K562 (cell line): ENCODE measurements at regions not wholly inside any gene's neighbourhood (a gene's known extent, or its start where the extent isn't known, plus 50 kb on each side); places are given as distances from the start of the nearest gene placed in this dataset.

ENCODE experiments used
- CHD7 ChIP-seq: fragments of 200-600 bp; sonication (generic); IDR thresholded peaks from one replicate; pipeline ENCODE4 v1.6.1; 2012; ENCODE audit warnings: mild to moderate bottlenecking, low read depth, low read length, inconsistent platforms
- CREB3 ChIP-seq: fragments of 450-650 bp; conservative IDR thresholded peaks from 2 replicates; pipeline ENCODE4 v1.6.1; 2016; ENCODE audit warnings: missing genetic modification characterization, low read depth, mild to moderate bottlenecking, missing compliant biosample characterization, moderate library complexity
- E2F8 ChIP-seq: fragments of 450-650 bp; IDR thresholded peaks from 2 replicates; pipeline ENCODE4 v1.7.1; 2018; ENCODE audit warnings: mild to moderate bottlenecking, low read depth; ENCODE audit not compliant: partially characterized antibody
- EP300 ChIP-seq: IDR thresholded peaks from 2 replicates; pipeline ENCODE4 v1.6.1; 2012; ENCODE audit warnings: low read length, improper control_type of control experiment
- HIVEP1 ChIP-seq: fragments of 250-450 bp; sonication (Bioruptor Pico); IDR thresholded peaks from 2 replicates; pipeline ENCODE4 v1.4.0; 2020; ENCODE audit warnings: mild to moderate bottlenecking
- NFE2 ChIP-seq: IDR thresholded peaks from 2 replicates; pipeline ENCODE4 v1.6.1; 2014; ENCODE audit warnings: antibody characterized with exemption, low read depth
- NR2C2 ChIP-seq, 2 experiments: fragments of 200-800 bp in 1 of 2; sonication (Bioruptor generic) in 1 of 2; sonication (generic) in 1 of 2; formaldehyde crosslinking in 1 of 2; IDR thresholded peaks; 2 replicates each; pipeline versions ENCODE4 v1.6.1 to v1.8.0; 2016 to 2022; ENCODE audit warnings: mild to moderate bottlenecking in 1 of 2, missing compliant biosample characterization in 1 of 2, missing genetic modification characterization in 1 of 2, missing genetic modification reagents in 1 of 2
- PYGO2 ChIP-seq: fragments of 450-650 bp; IDR thresholded peaks from 2 replicates; pipeline ENCODE4 v1.6.1; 2016; ENCODE audit warnings: mild to moderate bottlenecking, missing genetic modification characterization, moderate library complexity, missing compliant biosample characterization
- ZKSCAN3 ChIP-seq: fragments of 250-450 bp; sonication (Bioruptor Pico); IDR thresholded peaks from 2 replicates; pipeline ENCODE4 v1.4.0; 2020
- ZNF143 ChIP-seq: sonication (generic); formaldehyde crosslinking; IDR thresholded peaks from 2 replicates; pipeline ENCODE4 v1.9.0; 2022; ENCODE audit warnings: mild to moderate bottlenecking, missing genetic modification reagents
- ZNF311 ChIP-seq: fragments of 250-450 bp; sonication (Bioruptor Pico); IDR thresholded peaks from 2 replicates; pipeline ENCODE4 v1.4.0; 2020; ENCODE audit warnings: mild to moderate bottlenecking, moderate library complexity
- ZNF57 ChIP-seq: fragments of 450-650 bp; formaldehyde crosslinking; IDR thresholded peaks from 2 replicates; pipeline ENCODE4 v1.4.0; 2020; ENCODE audit warnings: mild to moderate bottlenecking, moderate library complexity
- ZNF785 ChIP-seq: fragments of 250-450 bp; sonication (Bioruptor Pico); IDR thresholded peaks from 2 replicates; pipeline ENCODE4 v1.4.0; 2020; ENCODE audit warnings: mild to moderate bottlenecking

- TF ChIP-seq NFE2 (no peak; the same call in 1 of the 2 replicates), ZNF57 (CRISPR knock-in tag) (no peak), HIVEP1 (CRISPR knock-in tag) (no peak), CREB3 (tag) (no peak), EP300 (no peak), ZNF785 (CRISPR knock-in tag) (no peak), ZKSCAN3 (CRISPR knock-in tag) (no peak; the same call in 1 of the 2 replicates), E2F8 (no peak), NR2C2 (CRISPR knock-in tag; IDR thresholded peaks at IDR 0.05) (no peak), NR2C2 (tag; IDR thresholded peaks at IDR 0.05) (no peak), PYGO2 (tag) (no peak), ZNF311 (CRISPR knock-in tag) (no peak), CHD7 (no peak), ZNF143 (CRISPR knock-in tag) (no peak)
Observed at GRCh38 chr22:22759889-22760546, 115.6 kb downstream of the GGTLC2 start (continued).
